ENCODE measurements at regions not wholly inside any gene's neighbourhood (a gene's known extent, or its start where the extent isn't known, plus 50 kb on each side); places are given as distances from the start of the nearest gene placed in this dataset.

GRCh38 chr4:151822331-151822730, 61.5 kb upstream of the GATB start:
- ChIA-PET SMC1A (ENCODE audit: uncharacterized antibody, unreplicated experiment) (no interaction called here), CTCF (no interaction called here), POLR2A (no interaction called here), RAD21 (ENCODE audit: unreplicated experiment) (no interaction called here)
- in situ Hi-C loops (cut with MboI), result no loop called here
- no peaks in the 10 kb centered on the region for H4K20me1 ChIP-seq (ENCODE audit: control insufficient read depth, insufficient read depth)
- no peak for DNase-seq (ENCODE audit: low read depth, low spot score)
- H3K79me2 ChIP-seq (ENCODE audit: control insufficient read depth, insufficient read depth, low read length), result no peaks in the 10 kb centered on the region
- no peak overlapping the region for H3K27ac ChIP-seq (ENCODE audit: control insufficient read depth, insufficient read depth)
- no peak overlapping the region for H3K9ac ChIP-seq (ENCODE audit: control insufficient read depth, insufficient read depth, low read length)
- H3K27me3 ChIP-seq (replicated peaks in 1 of 2; ENCODE audit: control insufficient read depth in 2 of 2, insufficient read depth in 2 of 2, low read length in 1 of 2), result no peaks in the 10 kb centered on the region
- no peaks in the 10 kb centered on the region for H3K9me3 ChIP-seq (replicated peaks; ENCODE audit: control insufficient read depth, insufficient read depth, low read length)
- no peaks in the 10 kb centered on the region for H3K4me1 ChIP-seq (ENCODE audit: control insufficient read depth, insufficient read depth, low read length)
- H3K4me3 ChIP-seq, result no peak overlapping the region
- no peak overlapping the region for H2AFZ ChIP-seq (ENCODE audit: control insufficient read depth, low read depth, low read length)
- intact Hi-C loops (cut with micrococcal nuclease; ENCODE audit: unreplicated experiment), result no loop called here
- H3K36me3 ChIP-seq (ENCODE audit: control insufficient read depth in 2 of 2, insufficient read depth in 2 of 2, low read length in 1 of 2), result no peaks in the 10 kb centered on the region
- H3K4me2 ChIP-seq (ENCODE audit: control insufficient read depth, insufficient read depth), result no peak overlapping the region
- TF ChIP-seq BRCA1 (IDR thresholded peaks at IDR 0.05; ENCODE audit: low read depth, low read length), result no peak
- TF ChIP-seq NFIC (IDR thresholded peaks at IDR 0.05; ENCODE audit: low read depth, low read length), result no peak
- TF ChIP-seq SUZ12 (IDR thresholded peaks at IDR 0.05; ENCODE audit: unreplicated experiment), result no peak
- TF ChIP-seq, protein P1, sequence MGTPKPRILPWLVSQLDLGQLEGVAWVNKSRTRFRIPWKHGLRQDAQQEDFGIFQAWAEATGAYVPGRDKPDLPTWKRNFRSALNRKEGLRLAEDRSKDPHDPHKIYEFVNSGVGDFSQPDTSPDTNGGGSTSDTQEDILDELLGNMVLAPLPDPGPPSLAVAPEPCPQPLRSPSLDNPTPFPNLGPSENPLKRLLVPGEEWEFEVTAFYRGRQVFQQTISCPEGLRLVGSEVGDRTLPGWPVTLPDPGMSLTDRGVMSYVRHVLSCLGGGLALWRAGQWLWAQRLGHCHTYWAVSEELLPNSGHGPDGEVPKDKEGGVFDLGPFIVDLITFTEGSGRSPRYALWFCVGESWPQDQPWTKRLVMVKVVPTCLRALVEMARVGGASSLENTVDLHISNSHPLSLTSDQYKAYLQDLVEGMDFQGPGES (IDR thresholded peaks at IDR 0.05), result no peak
- TF ChIP-seq SMAD5 (IDR thresholded peaks at IDR 0.05; ENCODE audit: low read depth), result no peak
- TF ChIP-seq ZBTB33 (IDR thresholded peaks at IDR 0.05), result no peak
- peak; percentile 41 for FAIRE-seq
- ATAC-seq, result no peak
- BruUV-seq (replicated peaks), result no TSS peak

All from GM12878 (cell line).